Activated CD8-positive, alpha-beta memory T cell treated with anti-CD3 and anti-CD28 coated beads, Interleukin-2, amount 50 U/mL, for 1 hour (primary cell): ENCODE measurements at regions not wholly inside any gene's neighbourhood (a gene's known extent, or its start where the extent isn't known, plus 50 kb on each side); places are given as distances from the start of the nearest gene placed in this dataset.

Source experiments
- DNase-seq: peaks from one replicate; pipeline ENCODE4 v3.0.0-alpha.2; 2020; ENCODE audit errors: extremely low read depth

DNA sequence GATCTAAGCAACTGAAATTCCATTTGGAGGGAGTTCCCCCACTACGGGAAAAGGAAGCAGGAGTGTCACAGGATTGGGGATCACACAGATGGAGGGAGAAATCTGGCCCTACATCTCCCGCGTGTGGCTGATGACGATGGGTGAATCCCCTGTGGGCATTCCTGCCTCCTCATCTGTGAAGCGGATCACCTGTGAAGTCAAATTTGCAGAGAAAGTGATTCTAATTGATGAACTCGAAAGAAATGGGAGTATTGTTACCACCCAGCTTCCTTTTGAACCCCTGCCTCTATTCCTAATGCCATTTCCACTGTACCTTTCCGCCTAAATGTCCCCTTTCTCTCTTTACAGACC lies 92.0 kb downstream of the CMPK2 start:
- DNase-seq: no peak

DNA sequence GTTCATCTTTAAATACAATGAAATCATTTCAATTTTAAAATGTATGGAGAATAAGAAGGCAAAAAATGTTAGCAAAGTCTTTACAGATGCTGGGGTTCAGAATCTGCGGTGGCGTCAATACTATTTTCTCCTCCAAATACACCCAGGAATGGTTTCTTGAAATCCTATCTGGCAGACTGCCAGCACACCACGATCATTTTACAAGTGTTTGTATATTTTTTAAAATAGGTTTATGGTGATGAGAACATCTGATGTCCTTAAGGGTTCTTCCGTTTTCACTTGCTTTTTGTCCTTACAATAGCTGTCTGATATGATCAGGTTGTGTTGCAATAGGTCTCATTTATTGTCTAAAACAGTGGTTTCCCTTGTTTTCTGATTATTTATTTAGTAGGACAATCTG lies 89.6 kb downstream of the CMPK2 start:
- no peak for DNase-seq

DNA sequence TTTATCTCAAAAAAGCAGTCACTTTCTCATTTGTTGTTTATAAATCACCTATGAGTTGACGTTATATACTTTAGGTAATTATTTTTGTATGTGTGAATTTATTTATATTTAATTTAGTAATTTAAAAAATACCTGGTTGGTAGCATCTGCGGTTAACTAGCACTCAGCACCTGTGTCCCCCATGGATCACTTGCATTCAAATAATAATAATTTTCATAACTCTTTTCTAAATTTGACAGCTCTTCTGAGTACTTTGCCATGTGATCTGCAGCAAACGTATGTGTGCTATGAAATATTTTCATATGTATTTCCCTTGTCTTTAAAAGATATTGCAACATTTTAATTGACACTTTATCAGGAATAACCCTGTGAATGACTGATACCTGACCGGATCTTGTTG lies 88.1 kb downstream of the CMPK2 start:
- DNase-seq: no peak

DNA sequence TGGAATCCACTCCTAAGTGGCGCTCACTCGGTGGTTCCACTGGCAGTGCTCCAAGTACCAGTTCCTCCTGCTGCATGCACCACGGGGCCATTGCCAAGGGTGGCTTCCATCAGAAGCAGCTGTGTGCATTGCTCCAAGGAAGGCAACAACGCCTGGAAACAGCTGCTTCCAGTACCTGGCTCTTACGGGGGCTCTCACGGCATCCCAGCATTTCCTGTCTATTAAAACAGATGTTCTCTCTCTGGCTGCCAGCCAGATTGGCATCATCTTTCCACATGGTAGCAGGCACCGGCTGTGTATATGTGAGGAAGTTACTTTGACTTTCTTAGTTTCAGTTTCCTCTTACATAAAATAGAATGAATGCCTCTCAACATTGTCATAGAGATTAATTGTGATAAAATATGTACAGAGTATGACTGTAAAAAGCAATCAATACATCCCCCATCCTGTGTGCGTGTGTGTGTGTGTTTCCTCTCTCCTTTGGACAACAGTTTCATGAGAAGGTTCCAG lies 84.9 kb downstream of the CMPK2 start:
- no peak for DNase-seq

DNA sequence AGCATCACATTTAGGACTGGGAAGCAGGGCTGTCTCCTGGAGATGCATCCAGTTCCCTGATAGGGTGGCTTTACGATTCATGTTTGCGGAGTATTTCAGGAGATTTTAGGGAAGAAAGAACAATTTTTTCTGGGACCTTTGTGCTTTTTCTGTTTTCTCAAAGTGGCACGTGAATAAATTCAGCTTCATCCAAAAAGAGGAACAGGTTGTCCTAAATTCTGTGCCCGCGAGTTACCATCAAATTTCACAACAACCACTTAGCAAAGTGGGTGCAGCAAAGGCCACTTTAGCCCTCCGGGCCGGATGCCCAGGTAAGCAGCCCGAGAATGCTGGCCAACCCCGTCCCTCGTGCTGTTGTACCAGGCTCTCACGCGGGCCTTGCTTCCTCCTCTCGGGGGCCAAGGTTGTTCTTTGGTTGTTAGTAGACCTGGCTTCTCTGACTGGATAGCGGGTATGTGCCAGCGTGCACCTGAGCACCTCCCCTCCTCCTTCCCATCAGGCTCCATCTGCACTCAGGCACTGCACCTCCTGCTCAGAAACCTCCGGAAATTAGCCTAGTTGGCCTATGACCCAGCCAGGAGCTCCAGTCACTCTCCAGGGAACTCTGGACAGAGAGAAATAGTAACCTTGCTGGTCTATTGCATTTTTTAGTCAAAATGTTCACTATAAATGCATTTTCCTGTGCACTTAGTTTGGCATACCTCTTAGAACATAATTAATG lies 83.0 kb downstream of the CMPK2 start:
- DNase-seq: no peak

DNA sequence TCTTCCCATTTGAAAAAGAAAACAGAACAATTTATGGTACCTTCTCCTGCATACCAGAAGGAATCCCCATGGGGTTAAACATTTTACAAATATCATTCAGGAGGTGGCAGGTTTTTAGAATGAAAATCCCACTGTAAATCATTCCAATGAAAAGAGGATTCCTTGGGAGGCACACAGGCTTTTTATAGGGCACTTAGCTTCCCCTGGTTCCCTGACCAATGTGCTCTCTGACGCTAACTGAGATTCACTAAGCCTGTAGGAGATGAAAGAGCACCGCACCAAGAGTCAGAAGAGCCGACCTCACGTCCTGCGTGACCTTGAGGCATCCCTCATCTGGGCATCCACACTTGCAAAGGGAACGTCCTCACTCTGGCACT lies 82.5 kb downstream of the CMPK2 start:
- no peak for DNase-seq

DNA sequence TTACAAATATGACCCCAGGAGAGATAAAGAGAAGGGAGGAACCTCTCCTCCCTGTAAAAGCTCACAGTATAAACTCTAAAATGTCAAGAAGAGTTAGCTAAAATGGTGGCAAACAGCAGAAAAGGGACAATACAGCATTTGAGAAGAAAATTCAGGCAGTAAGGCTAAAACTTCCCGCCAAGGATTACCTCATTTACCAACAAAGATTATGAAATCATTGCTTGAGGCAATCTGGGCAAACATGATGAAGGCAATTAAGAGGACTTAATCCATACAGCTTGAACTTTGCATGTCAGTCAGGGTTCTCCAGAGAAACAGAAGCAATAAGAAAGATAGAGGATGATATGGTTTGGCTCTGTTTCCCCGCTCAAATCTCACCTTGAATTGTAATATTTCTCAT lies 81.4 kb downstream of the CMPK2 start:
- no peak for DNase-seq

DNA sequence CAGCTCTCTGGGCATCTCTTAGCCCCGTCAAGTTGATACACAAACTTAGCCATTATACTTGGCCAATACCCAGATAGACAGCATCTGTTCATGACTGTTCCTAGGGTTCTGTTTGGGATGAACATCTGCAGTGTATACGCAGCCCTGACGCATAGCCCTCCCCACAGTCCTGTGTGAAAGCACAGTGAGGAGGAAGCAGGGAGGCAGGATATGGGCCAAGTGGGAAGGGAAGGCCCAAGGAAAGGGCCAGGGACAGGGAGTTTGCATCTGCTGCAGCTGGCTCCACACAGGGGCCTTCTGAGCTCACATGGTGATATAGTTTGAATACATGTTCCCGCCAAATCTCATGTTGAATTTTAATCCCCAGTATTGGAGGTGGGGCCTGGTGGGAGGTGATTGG lies 80.2 kb downstream of the CMPK2 start:
- DNase-seq: no peak

DNA sequence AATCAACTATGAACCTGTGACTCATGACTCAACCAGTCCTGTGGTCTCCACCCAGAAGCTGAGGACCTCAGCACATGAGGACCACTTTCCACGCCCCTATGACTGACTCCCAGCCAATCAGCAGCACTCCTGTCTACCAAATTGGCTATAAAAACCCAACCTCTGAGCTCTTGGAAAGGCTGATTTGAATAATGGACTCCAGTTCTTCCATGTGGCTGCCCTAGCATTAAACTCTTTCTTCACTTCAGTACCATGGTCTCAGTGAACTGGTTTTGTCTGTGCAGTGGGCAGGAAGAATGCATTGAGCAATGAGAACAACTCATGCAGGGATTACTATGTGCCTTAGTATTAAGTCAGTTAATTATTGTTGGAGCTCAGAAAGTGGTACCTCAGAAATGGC lies 78.3 kb downstream of the CMPK2 start:
- no peak for DNase-seq

DNA sequence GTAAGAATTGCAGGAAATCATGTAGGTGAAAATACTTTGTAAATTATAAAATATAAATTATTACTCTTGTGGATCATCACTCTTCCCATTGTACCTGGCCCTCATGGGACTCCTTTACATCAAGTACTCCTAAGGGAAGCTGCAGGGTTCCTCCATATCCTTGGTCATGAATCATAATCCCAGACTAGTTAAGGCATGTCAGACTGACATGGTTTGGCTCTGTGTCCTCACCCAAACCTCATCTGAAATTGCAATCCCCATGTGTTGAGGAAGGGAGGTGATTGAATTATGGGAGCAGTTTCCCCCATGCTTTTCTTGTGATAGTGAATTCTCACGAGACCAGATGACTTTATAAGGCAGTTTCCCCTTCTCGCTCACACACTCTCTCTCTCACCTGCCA lies 77.1 kb downstream of the CMPK2 start:
- DNase-seq: no peak

DNA sequence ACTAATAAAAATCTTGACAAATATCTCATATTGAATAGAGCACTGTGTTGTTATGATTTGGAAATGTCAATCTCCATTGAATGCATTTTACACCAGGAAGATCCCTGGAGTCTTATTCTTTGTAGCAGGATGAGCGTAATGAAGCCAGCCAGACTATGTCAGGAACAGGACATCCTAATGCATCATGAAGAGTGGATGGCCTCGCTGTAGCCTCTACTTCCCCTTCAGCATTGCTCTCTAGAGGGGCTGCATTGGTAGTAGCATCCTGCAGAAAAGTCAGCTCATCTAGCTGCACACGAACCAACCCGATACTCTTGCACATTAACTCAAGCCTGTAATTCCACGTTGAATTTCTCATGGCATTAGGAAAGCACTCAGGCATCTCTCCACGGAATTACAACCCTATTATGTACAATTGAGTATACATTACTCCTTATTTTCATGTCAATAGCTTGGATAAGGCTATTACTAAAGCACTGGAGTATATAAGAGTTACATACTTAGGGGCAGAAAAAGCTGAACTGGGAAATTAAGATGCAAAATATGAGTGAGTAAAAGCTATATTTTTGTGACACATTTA lies 76.1 kb downstream of the CMPK2 start:
- no peak for DNase-seq

DNA sequence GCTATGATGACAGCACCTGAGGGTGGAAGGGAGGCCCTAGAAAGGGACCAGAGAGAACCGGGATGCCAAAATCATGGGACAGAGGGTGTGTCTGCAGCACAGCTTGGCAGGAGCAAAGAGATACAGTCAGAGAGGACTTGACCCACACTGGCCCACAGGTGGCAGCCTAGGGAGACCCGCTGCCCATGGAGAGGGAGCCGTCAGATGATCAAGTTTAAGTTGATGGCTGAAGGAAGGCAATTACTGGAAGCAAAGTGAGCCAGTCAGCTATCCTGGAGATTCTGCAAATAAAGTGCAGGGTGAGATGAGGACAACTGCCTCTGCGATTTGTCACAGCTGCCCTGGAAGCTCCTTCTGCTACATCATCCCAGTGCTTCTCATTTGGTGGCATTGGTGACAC lies 74.0 kb downstream of the CMPK2 start:
- no peak for DNase-seq

DNA sequence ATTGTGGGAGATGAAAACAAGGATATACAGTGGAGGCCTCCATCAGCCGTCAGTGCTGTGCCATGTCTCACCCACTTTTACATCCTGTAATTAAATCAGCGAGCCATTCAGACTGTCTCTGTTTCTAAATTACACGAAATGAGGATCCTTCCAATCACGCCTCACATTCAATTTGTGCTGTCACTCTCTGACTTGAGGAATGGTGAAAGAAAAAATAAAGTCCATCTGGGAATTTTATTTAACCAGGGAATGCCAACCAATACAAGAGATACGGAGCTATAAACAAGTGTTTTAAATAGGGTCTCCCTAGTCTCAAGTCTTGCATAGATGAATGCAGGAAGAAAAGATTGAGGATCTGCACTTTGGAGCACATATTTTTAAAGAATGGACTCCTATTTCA lies 72.8 kb downstream of the CMPK2 start:
- DNase-seq: no peak

DNA sequence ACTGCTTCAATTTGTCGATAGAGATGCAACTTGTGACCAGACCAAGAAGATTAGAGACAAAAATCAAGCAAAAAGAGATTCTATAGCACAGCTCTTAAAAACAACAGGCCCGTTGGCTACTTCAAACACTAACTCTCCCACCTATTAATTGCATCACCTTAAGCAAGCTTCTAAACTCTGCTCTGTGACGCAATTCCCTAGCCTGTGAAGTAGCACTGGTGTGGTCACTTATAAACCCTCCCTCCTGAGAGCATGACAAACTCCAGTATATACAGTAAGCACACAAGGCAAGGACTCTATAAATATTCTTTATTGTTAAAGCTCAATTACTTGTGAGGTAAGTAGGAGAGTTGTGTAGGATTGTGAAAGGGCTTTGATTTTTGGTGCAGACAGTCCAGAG lies 72.3 kb downstream of the CMPK2 start:
- DNase-seq: no peak

DNA sequence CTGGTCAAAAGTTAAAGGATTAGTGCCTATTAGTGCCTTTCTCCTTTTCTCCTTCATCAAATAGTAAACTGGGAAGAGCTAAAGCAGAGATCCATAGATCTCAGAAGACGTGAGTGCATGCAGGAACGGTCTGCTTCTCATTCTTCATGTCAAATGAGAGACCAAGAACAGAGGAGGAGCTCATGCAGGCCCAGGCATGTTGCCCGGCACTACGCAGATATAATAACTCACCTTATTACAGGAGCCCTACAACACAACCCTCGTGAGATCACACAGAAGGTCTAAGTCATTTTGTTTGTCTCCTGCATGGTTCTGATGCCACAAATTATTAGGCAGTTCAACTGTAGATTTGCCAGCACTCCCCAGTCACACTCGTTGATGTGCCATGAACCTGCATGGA lies 71.8 kb downstream of the CMPK2 start:
- no peak for DNase-seq

DNA sequence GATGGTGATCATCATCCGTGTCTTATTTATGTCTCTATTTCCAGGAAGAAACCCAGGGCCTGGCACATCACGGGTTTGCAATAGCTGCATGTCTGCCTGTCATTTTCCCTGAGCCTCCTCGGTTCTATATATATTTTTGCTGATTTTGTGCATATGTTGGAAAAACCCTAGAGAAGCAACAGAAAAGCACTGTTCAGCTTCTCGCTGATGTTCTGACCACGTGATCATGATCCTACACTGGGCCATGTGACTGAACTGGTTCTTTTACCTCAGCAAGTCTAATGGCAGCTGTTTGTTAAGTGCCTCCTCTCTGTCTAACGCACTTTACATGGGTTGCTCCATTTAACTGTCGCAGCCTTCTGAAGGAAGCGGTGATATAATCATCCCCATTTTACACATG lies 71.3 kb downstream of the CMPK2 start:
- DNase-seq: no peak
